ENCODE measurements at regions not wholly inside any gene's neighbourhood (a gene's known extent, or its start where the extent isn't known, plus 50 kb on each side); places are given as distances from the start of the nearest gene placed in this dataset.

- TF ChIP-seq CTCF (IDR thresholded peaks at IDR 0.05) (no peak), EP300 (IDR thresholded peaks at IDR 0.05; ENCODE audit: borderline replicate concordance in 1 of 2, low read depth in 1 of 2, low read length in 1 of 2) (no peak), SIN3A (IDR thresholded peaks at IDR 0.05; ENCODE audit: borderline replicate concordance, low read depth, low read length) (no peak), RCOR1 (IDR thresholded peaks at IDR 0.05; ENCODE audit: low read length) (no peak), ELF1 (IDR thresholded peaks at IDR 0.05) (no peak), TAF1 (IDR thresholded peaks at IDR 0.05; ENCODE audit: borderline replicate concordance, low read depth, low read length) (no peak), POLR2AphosphoS5 (IDR thresholded peaks at IDR 0.05; ENCODE audit: low read depth, low read length) (no peak), FOXJ3 (CRISPR knock-in tag; IDR thresholded peaks at IDR 0.05) (no peak), YY1 (IDR thresholded peaks at IDR 0.05; ENCODE audit: low read depth) (no peak), MAX (IDR thresholded peaks at IDR 0.05; ENCODE audit: low read depth) (no peak), RXRA (IDR thresholded peaks at IDR 0.05; ENCODE audit: borderline replicate concordance, low read depth) (no peak), GABPA (IDR thresholded peaks at IDR 0.05; ENCODE audit: low read depth) (no peak), REST (IDR thresholded peaks at IDR 0.05; ENCODE audit: low read depth, low read length) (no peak)
Measured at GRCh38 chr13:78827471-78827870, 168.5 kb upstream of the OBI1 start.

Measured in SK-N-SH (cell line).